GM10266 (cell line): ENCODE measurements at regions not wholly inside any gene's neighbourhood (a gene's known extent, or its start where the extent isn't known, plus 50 kb on each side); places are given as distances from the start of the nearest gene placed in this dataset.

Source experiments
- DNase-seq: peaks from one replicate; pipeline ENCODE4 v3.0.0; 2012; ENCODE audit errors: extremely low spot score
- CTCF ChIP-seq: IDR thresholded peaks from 2 replicates; pipeline ENCODE4 v1.5.1; 2012; ENCODE audit warnings: mild to moderate bottlenecking, low read depth; ENCODE audit not compliant: control insufficient read depth, insufficient read depth; ENCODE audit errors: missing control alignments

- TF ChIP-seq CTCF: no peak
- no peak for DNase-seq
Observed at GRCh38 chr13:65460136-65460535, 1770.0 kb downstream of the PCDH9 start.

- no peak for TF ChIP-seq CTCF
- no peak for DNase-seq
Observed at GRCh38 chr13:65456150-65456912, 1773.8 kb downstream of the PCDH9 start.

- no peak for TF ChIP-seq CTCF
- no peak for DNase-seq
Observed at GRCh38 chr13:65454403-65454802, 1775.7 kb downstream of the PCDH9 start.

GRCh38 chr13:65453982-65454381, 1776.2 kb downstream of the PCDH9 start:
- no peak for TF ChIP-seq CTCF
- no peak for DNase-seq

GRCh38 chr13:65445340-65445739, 1784.8 kb downstream of the PCDH9 start:
- DNase-seq: no peak
- no peak for TF ChIP-seq CTCF

GRCh38 chr13:65435590-65435989, 1794.5 kb downstream of the PCDH9 start:
- no peak for TF ChIP-seq CTCF
- DNase-seq: no peak

GRCh38 chr13:65417953-65418352, 1812.2 kb downstream of the PCDH9 start:
- no peak for DNase-seq
- TF ChIP-seq CTCF: no peak
